ENCODE measurements at regions not wholly inside any gene's neighbourhood (a gene's known extent, or its start where the extent isn't known, plus 50 kb on each side); places are given as distances from the start of the nearest gene placed in this dataset.

DNA sequence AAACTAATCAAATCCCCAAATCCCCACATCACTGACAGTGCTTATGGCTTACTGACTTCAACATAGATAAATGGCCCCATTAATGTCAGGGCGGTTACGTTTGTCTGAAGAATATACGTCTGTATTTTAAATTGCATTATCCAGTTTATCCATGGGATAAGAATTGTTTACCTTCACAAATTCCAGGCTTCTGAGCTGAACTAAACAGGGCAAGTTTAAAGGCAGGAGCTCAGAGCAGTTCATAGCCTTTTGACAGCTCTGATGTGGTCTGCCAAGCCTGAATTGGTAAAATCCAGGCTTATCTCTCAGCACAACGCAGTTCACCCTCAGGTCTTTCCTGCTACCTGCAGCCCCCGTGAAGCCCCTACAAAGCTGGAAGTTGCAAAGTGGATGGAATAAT is 79.5 kb upstream of the GREM2 start:
- Histone ChIP-seq H3K27me3 (no peaks in the 10 kb centered on the region), H3K9me3 (no peaks in the 10 kb centered on the region), H3K27ac (no peak overlapping the region), H3K4me3 (no peak overlapping the region), H3K4me1 (no peaks in the 10 kb centered on the region), H3K36me3 (no peaks in the 10 kb centered on the region)
- TF ChIP-seq CTCF (IDR thresholded peaks at IDR 0.05) (no peak), POLR2A (IDR thresholded peaks at IDR 0.05) (no peak), POLR2AphosphoS5 (IDR thresholded peaks at IDR 0.05; ENCODE audit: insufficient read depth in 1 of 2, low read depth in 1 of 2) (no peak)
- intact Hi-C loops (cut with DNase I), result no loop called here
- no peak for DNase-seq (ENCODE audit: extremely low spot score in 2 of 2)

GRCh38 chr1:240687820-240688219 is 75.9 kb upstream of the GREM2 start:
- Histone ChIP-seq H3K4me3 (no peak overlapping the region), H3K27ac (no peak overlapping the region), H3K27me3 (no peaks in the 10 kb centered on the region), H3K9me3 (no peaks in the 10 kb centered on the region), H3K36me3 (no peaks in the 10 kb centered on the region), H3K4me1 (no peaks in the 10 kb centered on the region)
- intact Hi-C loops (cut with DNase I), result no loop called here
- no peak for TF ChIP-seq CTCF (IDR thresholded peaks at IDR 0.05)
- DNase-seq (ENCODE audit: extremely low spot score in 2 of 2), result no peak

DNA sequence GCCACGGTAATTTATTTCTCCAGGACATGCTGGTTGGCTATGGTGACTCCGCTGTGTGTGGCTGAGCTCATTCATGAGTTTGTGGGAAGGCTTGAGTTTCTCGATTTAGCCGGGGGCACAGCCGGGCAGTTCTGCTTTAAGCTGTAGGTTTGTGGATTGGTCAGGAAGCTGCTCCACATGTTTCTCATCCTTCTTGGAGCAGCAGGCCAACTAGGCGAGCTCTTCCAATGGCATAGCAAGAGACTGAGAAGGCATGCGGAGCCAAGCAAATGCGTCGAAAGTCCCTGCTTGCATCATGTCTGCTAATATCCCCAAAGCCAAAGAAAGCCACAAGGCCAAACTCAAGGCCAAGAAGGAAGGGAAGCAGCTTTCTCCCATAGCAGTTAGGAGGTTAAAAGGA is 71.6 kb upstream of the GREM2 start:
- Histone ChIP-seq H3K27me3 (no peaks in the 10 kb centered on the region), H3K9me3 (no peaks in the 10 kb centered on the region), H3K4me1 (no peaks in the 10 kb centered on the region), H3K4me3 (no peak overlapping the region), H3K36me3 (no peaks in the 10 kb centered on the region), H3K27ac (no peak overlapping the region)
- intact Hi-C loops (cut with DNase I), result no loop called here
- no peak for DNase-seq (ENCODE audit: extremely low spot score in 2 of 2)
- no peak for TF ChIP-seq CTCF (IDR thresholded peaks at IDR 0.05)
- no peak for TF ChIP-seq POLR2AphosphoS5 (IDR thresholded peaks at IDR 0.05; ENCODE audit: insufficient read depth in 1 of 2, low read depth in 1 of 2)
- no peak for TF ChIP-seq POLR2A (IDR thresholded peaks at IDR 0.05)

DNA sequence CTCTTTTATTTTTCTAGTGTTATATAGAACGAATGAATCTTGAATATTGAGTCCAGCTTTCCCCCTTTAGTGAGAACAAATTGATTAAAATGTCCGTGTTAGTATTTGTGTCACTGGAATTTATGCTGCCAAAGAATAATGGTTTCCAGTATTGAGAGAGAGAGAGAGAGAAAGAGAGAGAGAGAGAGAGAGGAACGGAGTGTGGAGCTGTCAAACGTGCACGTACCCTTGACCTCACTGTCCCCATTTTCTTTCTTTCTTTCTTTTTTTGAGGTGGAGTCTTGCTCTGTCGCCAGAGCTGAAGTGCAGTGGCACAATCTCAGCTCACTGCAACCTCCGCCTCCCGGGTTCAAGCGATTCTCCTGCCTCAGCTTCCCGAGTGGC is 70.9 kb upstream of the GREM2 start:
- Histone ChIP-seq H3K9me3 (no peaks in the 10 kb centered on the region), H3K4me3 (no peak overlapping the region), H3K27me3 (no peaks in the 10 kb centered on the region), H3K4me1 (no peaks in the 10 kb centered on the region), H3K27ac (no peak overlapping the region), H3K36me3 (no peaks in the 10 kb centered on the region)
- no peak for DNase-seq (ENCODE audit: extremely low spot score in 2 of 2)
- TF ChIP-seq CTCF (IDR thresholded peaks at IDR 0.05), result no peak
- no peak for TF ChIP-seq POLR2AphosphoS5 (IDR thresholded peaks at IDR 0.05; ENCODE audit: insufficient read depth in 1 of 2, low read depth in 1 of 2)
- TF ChIP-seq POLR2A (IDR thresholded peaks at IDR 0.05), result no peak
- intact Hi-C loops (cut with DNase I), result no loop called here

GRCh38 chr1:240682166-240682858 is 70.4 kb upstream of the GREM2 start:
- Histone ChIP-seq H3K27me3 (no peaks in the 10 kb centered on the region), H3K9me3 (no peaks in the 10 kb centered on the region)
- intact Hi-C loops (cut with DNase I), result no loop called here

More at GRCh38 chr1:240682166-240682858, 70.4 kb upstream of the GREM2 start:
- Histone ChIP-seq H3K36me3 (no peaks in the 10 kb centered on the region), H3K27ac (no peak overlapping the region), H3K4me1 (no peaks in the 10 kb centered on the region), H3K4me3 (no peak overlapping the region)
- no peak for DNase-seq (ENCODE audit: extremely low spot score in 2 of 2)
- TF ChIP-seq POLR2A (IDR thresholded peaks at IDR 0.05), result no peak
- TF ChIP-seq CTCF (IDR thresholded peaks at IDR 0.05), result no peak
- no peak for TF ChIP-seq POLR2AphosphoS5 (IDR thresholded peaks at IDR 0.05; ENCODE audit: insufficient read depth in 1 of 2, low read depth in 1 of 2)

Data from vagina (tissue), 2 donors.